Muscle of leg (tissue), 3 donors: ENCODE measurements at regions not wholly inside any gene's neighbourhood (a gene's known extent, or its start where the extent isn't known, plus 50 kb on each side); places are given as distances from the start of the nearest gene placed in this dataset.

Experiments
- DNase-seq: peaks from one replicate; pipeline ENCODE4 v3.0.0; 2013
- H3K27ac ChIP-seq: one replicate; pipeline ENCODE4 v1.5.1; 2013; ENCODE audit warnings: mild to moderate bottlenecking, low read length, control low read depth
- H3K27me3 ChIP-seq: one replicate; pipeline ENCODE4 v1.6.1; 2013; ENCODE audit warnings: low read length; ENCODE audit not compliant: control insufficient read depth, insufficient read depth
- H3K36me3 ChIP-seq: one replicate; pipeline ENCODE4 v1.6.1; 2013; ENCODE audit warnings: low read length; ENCODE audit not compliant: control insufficient read depth, insufficient read depth
- H3K4me1 ChIP-seq: one replicate; pipeline ENCODE4 v1.6.1; 2013; ENCODE audit warnings: low read length; ENCODE audit not compliant: control insufficient read depth, insufficient read depth
- H3K4me3 ChIP-seq: one replicate; pipeline ENCODE4 v1.5.1; 2013; ENCODE audit warnings: low read length, control low read depth
- H3K9me3 ChIP-seq: replicated peaks from 2 replicates; pipeline ENCODE4 v1.6.1; 2013; ENCODE audit warnings: low read depth, low read length; ENCODE audit not compliant: control insufficient read depth
- WGBS: methylation state at CpG from one replicate; pipeline ENCODE4 v1.1.5; 2013; ENCODE audit warnings: missing lambda C conversion rate; ENCODE audit not compliant: insufficient coverage; 5-methylcytosine and 5-hydroxymethylcytosine counted together

DNA sequence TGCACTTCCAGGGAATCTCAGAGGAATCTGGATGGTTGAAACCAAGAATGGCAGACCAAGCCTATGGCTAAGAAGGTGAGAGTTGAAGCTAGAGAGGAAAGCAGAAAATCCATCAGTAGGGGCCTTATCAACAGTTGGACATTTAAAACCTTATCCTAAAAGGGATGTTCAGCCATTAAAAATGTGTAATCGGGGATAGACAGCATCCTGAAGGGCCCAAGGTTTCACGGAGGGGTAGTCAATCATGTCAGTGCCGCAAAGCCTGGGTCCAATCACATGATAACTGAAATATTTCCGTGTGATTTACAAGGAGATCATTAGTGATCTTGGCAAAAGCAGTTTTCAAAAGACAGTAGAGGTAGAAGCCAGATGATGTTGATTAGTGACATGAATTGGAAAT, 61.9 kb upstream of the ELOVL6 start:
- H3K27me3 ChIP-seq: no peaks in the 10 kb centered on the region
- no peak for DNase-seq
- no peaks in the 10 kb centered on the region for H3K9me3 ChIP-seq
- H3K36me3 ChIP-seq: no peaks in the 10 kb centered on the region
- no peak overlapping the region for H3K4me3 ChIP-seq
- H3K27ac ChIP-seq: no peak overlapping the region
- no peaks in the 10 kb centered on the region for H3K4me1 ChIP-seq
- WGBS: 72% methylated on average over 4 of the region's 4 CpGs

DNA sequence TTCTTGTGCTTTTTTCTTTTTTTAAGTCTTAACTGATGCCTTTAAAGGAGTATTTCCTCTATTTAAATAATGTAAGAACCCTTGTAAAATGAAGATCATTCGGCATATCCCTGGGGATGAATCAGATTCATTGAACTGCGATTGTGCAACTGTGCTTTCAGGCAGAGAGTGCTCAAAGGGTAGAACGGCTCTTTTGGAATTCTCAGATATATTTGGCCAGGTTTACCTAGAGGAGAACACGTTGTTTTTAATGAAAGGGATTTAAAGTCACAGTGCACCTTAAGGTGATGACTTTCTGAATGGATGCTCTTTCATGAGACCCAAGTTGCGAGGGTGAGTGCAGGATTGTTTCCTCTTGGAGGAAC, 51.6 kb upstream of the ELOVL6 start:
- Histone ChIP-seq H3K9me3 (no peaks in the 10 kb centered on the region), H3K4me3 (no peak overlapping the region), H3K27ac (no peak overlapping the region), H3K4me1 (no peaks in the 10 kb centered on the region), H3K27me3 (no peaks in the 10 kb centered on the region), H3K36me3 (no peaks in the 10 kb centered on the region)
- WGBS: 29% methylated on average over 4 of the region's 5 CpGs
- peak; percentile 5 for DNase-seq

DNA sequence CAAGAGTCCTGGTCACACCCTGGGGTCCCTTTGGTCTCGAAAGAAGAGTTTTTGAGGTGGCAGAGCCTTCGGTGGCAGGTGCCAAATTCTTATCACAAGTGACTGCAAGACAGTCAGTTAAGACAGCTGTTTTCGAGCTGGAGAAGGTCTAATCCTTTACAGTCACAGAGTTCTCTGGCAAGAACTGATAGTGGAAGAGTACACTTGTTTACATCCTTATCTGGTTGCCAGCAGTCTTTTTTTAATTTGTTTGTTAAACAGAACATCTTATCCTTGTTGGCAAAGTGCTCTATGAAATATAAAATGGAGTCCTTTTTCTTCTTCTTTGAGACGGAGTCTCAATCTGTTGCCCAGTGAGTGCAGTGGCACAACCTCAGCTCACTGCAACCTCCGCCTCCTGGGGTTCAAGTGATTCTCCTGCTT, 50.4 kb upstream of the ELOVL6 start:
- no peaks in the 10 kb centered on the region for H3K4me1 ChIP-seq
- no peaks in the 10 kb centered on the region for H3K36me3 ChIP-seq
- no peak overlapping the region for H3K27ac ChIP-seq
- no peaks in the 10 kb centered on the region for H3K27me3 ChIP-seq
- no peak overlapping the region for H3K4me3 ChIP-seq
- WGBS: 80% methylated on average over 1 of the region's 5 CpGs
- peak; percentile 2 for DNase-seq
- H3K9me3 ChIP-seq: no peaks in the 10 kb centered on the region
